H1 (cell line): ENCODE measurements at regions not wholly inside any gene's neighbourhood (a gene's known extent, or its start where the extent isn't known, plus 50 kb on each side); places are given as distances from the start of the nearest gene placed in this dataset.

Experiments used
- CTCF ChIA-PET: fragments of 300-600 bp; sonication (Branson Sonifier 250); formaldehyde crosslinking; loops from one replicate; lab custom pipeline; 2021; ENCODE audit not compliant: partially characterized antibody; lab: Charles Lee
- POLR2A ChIA-PET: fragments of 300-600 bp; sonication (Branson Sonifier 250); formaldehyde crosslinking; loops from one replicate; lab custom pipeline; 2021; ENCODE audit warnings: inconsistent platforms; ENCODE audit not compliant: partially characterized antibody; lab: Charles Lee
- DNase-seq, 2 experiments: peaks; one replicate each; pipeline versions ENCODE4 v3.0.0 to v3.0.0-alpha.2; 2010 to 2022; ENCODE audit warnings: low spot score in 2 of 2, low read depth in 1 of 2, mixed read lengths in 1 of 2
- FAIRE-seq: peaks from 2 replicates; lab custom pipeline; 2011; peaks lifted over from hg19 to GRCh38; lab: Jason Lieb, UNC
- H2AFZ ChIP-seq: 2 replicates; pipeline ENCODE4 v1.8.1; 2012; ENCODE audit warnings: low read length, inconsistent platforms
- H2AK5ac ChIP-seq: 2 replicates; pipeline ENCODE4 v1.6.1; 2013; ENCODE audit warnings: low read depth, low read length
- H2BK120ac ChIP-seq: replicated peaks from 2 replicates; pipeline ENCODE3; 2013; ENCODE audit warnings: low read depth, low read length, inconsistent platforms
- H2BK12ac ChIP-seq: 2 replicates; pipeline ENCODE4 v1.6.1; 2013; ENCODE audit warnings: low read depth, low read length
- H2BK15ac ChIP-seq: 2 replicates; pipeline ENCODE4 v1.6.1; 2013; ENCODE audit warnings: low read length
- H2BK20ac ChIP-seq: 2 replicates; pipeline ENCODE4 v1.6.1; 2013; ENCODE audit warnings: low read length
- H2BK5ac ChIP-seq: 2 replicates; pipeline ENCODE4 v1.6.1; 2013; ENCODE audit warnings: low read depth, low read length
- H3K14ac ChIP-seq: 2 replicates; pipeline ENCODE4 v1.6.1; 2013; ENCODE audit warnings: inconsistent platforms; ENCODE audit not compliant: insufficient read length
- H3K18ac ChIP-seq: 2 replicates; pipeline ENCODE4 v1.6.1; 2013; ENCODE audit warnings: low read length; ENCODE audit errors: extremely low read depth
- H3K23ac ChIP-seq: 2 replicates; pipeline ENCODE4 v1.6.1; 2013; ENCODE audit warnings: inconsistent platforms; ENCODE audit not compliant: insufficient read length
- H3K23me2 ChIP-seq: 2 replicates; pipeline ENCODE4 v1.6.1; 2013; ENCODE audit warnings: low read depth, low read length
- H3K27ac ChIP-seq: 2 replicates; pipeline ENCODE4 v1.6.1; 2011; ENCODE audit warnings: low read depth, low read length, inconsistent platforms
- H3K27me3 ChIP-seq, 4 experiments: replicated peaks in 1 of 4; 1 replicate in 1 of 4; 2 replicates in 3 of 4; pipeline versions ENCODE4 v1.6.1 to v1.8.1; 2011 to 2013; ENCODE audit warnings: low read length in 3 of 4, mild to moderate bottlenecking in 3 of 4, inconsistent platforms in 2 of 4, mixed read lengths in 2 of 4, moderate library complexity in 1 of 4; ENCODE audit not compliant: control insufficient read depth in 3 of 4, insufficient read depth in 3 of 4; ENCODE audit errors: extremely low read depth in 1 of 4
- H3K36me3 ChIP-seq, 4 experiments: 2 replicates each; pipeline versions ENCODE4 v1.6.1 to v1.8.1; 2011 to 2013; ENCODE audit warnings: mild to moderate bottlenecking in 4 of 4, low read length in 3 of 4, moderate library complexity in 2 of 4, control low read depth in 1 of 4, inconsistent platforms in 1 of 4; ENCODE audit not compliant: insufficient read depth in 4 of 4, control insufficient read depth in 2 of 4
- H3K4ac ChIP-seq: replicated peaks from 2 replicates; pipeline ENCODE3; 2013; ENCODE audit warnings: low read length, low read depth, mixed read lengths, inconsistent platforms; ENCODE audit not compliant: insufficient read length
- H3K4me1 ChIP-seq, 4 experiments: replicated peaks in 1 of 4; 1 replicate in 1 of 4; 2 replicates in 3 of 4; pipeline versions ENCODE4 v1.6.1 to v1.8.1; 2011 to 2013; ENCODE audit warnings: low read length in 3 of 4, inconsistent platforms in 2 of 4, mixed read lengths in 1 of 4; ENCODE audit not compliant: insufficient read depth in 4 of 4, control insufficient read depth in 3 of 4
- H3K4me2 ChIP-seq, 2 experiments: 2 replicates each; pipeline versions ENCODE4 v1.6.1 to v1.8.1; 2011 to 2013; ENCODE audit warnings: low read depth in 2 of 2, low read length in 2 of 2, control low read depth in 1 of 2, inconsistent platforms in 1 of 2, mild to moderate bottlenecking in 1 of 2; ENCODE audit not compliant: insufficient read depth in 1 of 2
- H3K4me3 ChIP-seq, 4 experiments: fragments of 200-600, 300-600 bp in 1 of 4; sonication (generic), shearing (Covaris generic), sonication (Bioruptor Twin) in 1 of 4; 2 replicates each; pipeline versions ENCODE4 v1.5.1 to v1.8.1; 2011 to 2016; ENCODE audit warnings: low read length in 4 of 4, low read depth in 3 of 4, control low read depth in 2 of 4, inconsistent platforms in 2 of 4, mild to moderate bottlenecking in 2 of 4, mixed read lengths in 1 of 4, moderate library complexity in 1 of 4; ENCODE audit not compliant: insufficient read depth in 2 of 4; ENCODE audit errors: extremely low read depth in 1 of 4
- H3K56ac ChIP-seq: replicated peaks from 2 replicates; pipeline ENCODE3; 2013; ENCODE audit warnings: low read depth, mild to moderate bottlenecking, mixed read lengths, low read length, inconsistent platforms; ENCODE audit not compliant: insufficient read length
- H3K79me1 ChIP-seq: 2 replicates; pipeline ENCODE4 v1.6.1; 2013; ENCODE audit warnings: low read depth, low read length, control low read depth
- H3K79me2 ChIP-seq, 2 experiments: 2 replicates each; pipeline versions ENCODE4 v1.6.1 to v1.8.1; 2012 to 2013; ENCODE audit warnings: low read length in 2 of 2, mild to moderate bottlenecking in 2 of 2, inconsistent platforms in 1 of 2; ENCODE audit not compliant: insufficient read depth in 2 of 2, control insufficient read depth in 1 of 2
- H3K9ac ChIP-seq, 4 experiments: replicated peaks in 1 of 4; 1 replicate in 1 of 4; 2 replicates in 3 of 4; pipeline versions ENCODE4 v1.6.1 to v1.8.1; 2011 to 2013; ENCODE audit warnings: low read depth in 3 of 4, low read length in 3 of 4, control low read depth in 2 of 4, mild to moderate bottlenecking in 2 of 4, moderate library complexity in 2 of 4, inconsistent platforms in 1 of 4; ENCODE audit errors: extremely low read depth in 1 of 4
- H3K9me3 ChIP-seq, 2 experiments: 2 replicates each; pipeline versions ENCODE4 v1.6.1 to v1.8.1; 2012 to 2013; ENCODE audit warnings: mild to moderate bottlenecking in 2 of 2, moderate library complexity in 2 of 2, control low read depth in 1 of 2, inconsistent platforms in 1 of 2, low read depth in 1 of 2, low read length in 1 of 2, mixed read lengths in 1 of 2; ENCODE audit not compliant: insufficient read depth in 2 of 2
- H4K20me1 ChIP-seq, 2 experiments: replicated peaks in 1 of 2; 2 replicates each; pipeline versions ENCODE3 to v1.8.1; 2011 to 2013; ENCODE audit warnings: inconsistent platforms in 2 of 2, low read length in 2 of 2, mild to moderate bottlenecking in 1 of 2; ENCODE audit not compliant: insufficient read depth in 2 of 2, control insufficient read depth in 1 of 2
- H4K5ac ChIP-seq: 2 replicates; pipeline ENCODE4 v1.6.1; 2013; ENCODE audit warnings: low read length, low read depth, mixed read lengths, inconsistent platforms; ENCODE audit not compliant: insufficient read length
- H4K8ac ChIP-seq: 2 replicates; pipeline ENCODE4 v1.8.0; 2013; ENCODE audit warnings: mild to moderate bottlenecking, moderate library complexity, low read length, inconsistent platforms; ENCODE audit not compliant: insufficient read depth; ENCODE audit errors: extremely low read depth
- H4K91ac ChIP-seq: replicated peaks from 2 replicates; pipeline ENCODE3; 2013; ENCODE audit warnings: low read length, mixed read lengths, inconsistent platforms; ENCODE audit not compliant: insufficient read length
- ATF3 ChIP-seq: IDR thresholded peaks from 2 replicates; pipeline ENCODE4 v1.6.1; 2011; ENCODE audit warnings: low read depth, mild to moderate bottlenecking, low read length; ENCODE audit not compliant: insufficient read depth
- CBX5 ChIP-seq: fragments of 300-800, 300-1000 bp; sonication (generic); IDR thresholded peaks from 2 replicates; pipeline ENCODE4 v1.7.1; 2016; ENCODE audit warnings: antibody characterized with exemption, low read length, low read depth
- CTBP2 ChIP-seq: IDR thresholded peaks from 2 replicates; pipeline ENCODE4 v1.7.0; 2011; ENCODE audit warnings: borderline replicate concordance, mild to moderate bottlenecking, moderate library complexity, mixed read lengths, low read length; ENCODE audit not compliant: insufficient read depth, insufficient read length
- GTF2F1 ChIP-seq: IDR thresholded peaks from 2 replicates; pipeline ENCODE4 v1.6.1; 2012; ENCODE audit warnings: low read depth, low read length, improper control_type of control experiment, borderline replicate concordance
- JUN ChIP-seq: IDR thresholded peaks from 2 replicates; pipeline ENCODE4 v1.6.1; 2011; ENCODE audit warnings: low read depth, mild to moderate bottlenecking, improper control_type of control experiment, low read length
- RAD21 ChIP-seq, 2 experiments: IDR thresholded peaks in 1 of 2; conservative IDR thresholded peaks in 1 of 2; 2 replicates each; pipeline ENCODE4 v1.6.1; 2011; ENCODE audit warnings: low read depth in 2 of 2, low read length in 2 of 2, improper control_type of control experiment in 1 of 2, inconsistent platforms in 1 of 2, mild to moderate bottlenecking in 1 of 2, moderate library complexity in 1 of 2
- RNF2 ChIP-seq: fragments of 200-900, 300-1000 bp; sonication (generic); IDR thresholded peaks from 2 replicates; pipeline ENCODE4 v1.7.1; 2016; ENCODE audit warnings: borderline replicate concordance, low read depth, mild to moderate bottlenecking, antibody characterized with exemption, low read length; ENCODE audit not compliant: poor library complexity, severe bottlenecking; ENCODE audit errors: missing control alignments
- TBP ChIP-seq: IDR thresholded peaks from 2 replicates; pipeline ENCODE4 v1.6.1; 2011; ENCODE audit warnings: low read depth, low read length, improper control_type of control experiment
- TCF12 ChIP-seq: IDR thresholded peaks from 2 replicates; pipeline ENCODE4 v1.6.1; 2011; ENCODE audit warnings: low read depth, mild to moderate bottlenecking, low read length
- USF2 ChIP-seq: IDR thresholded peaks from 2 replicates; pipeline ENCODE4 v1.6.1; 2011; ENCODE audit warnings: low read length, improper control_type of control experiment
- WGBS, 2 experiments: shearing (Covaris generic) in 1 of 2; methylation state at CpG; one replicate each; pipeline versions ENCODE4 v1.1.6 to v1.1.7; 2013 to 2015; ENCODE audit warnings: low lambda C conversion rate in 2 of 2, mixed read lengths in 2 of 2, inconsistent platforms in 1 of 2, low coverage in 1 of 2, missing lambda C conversion rate in 1 of 2; ENCODE audit not compliant: insufficient replicate concordance in 2 of 2, insufficient coverage in 1 of 2, insufficient read length in 1 of 2; ENCODE audit errors: extremely low coverage in 1 of 2, missing lambda C conversion rate in 1 of 2; 5-methylcytosine and 5-hydroxymethylcytosine counted together
- TF ChIP-seq, protein P1 (sequence below): IDR thresholded peaks from 2 replicates; pipeline ENCODE4 v1.6.1; 2012; ENCODE audit warnings: inconsistent platforms

DNA sequence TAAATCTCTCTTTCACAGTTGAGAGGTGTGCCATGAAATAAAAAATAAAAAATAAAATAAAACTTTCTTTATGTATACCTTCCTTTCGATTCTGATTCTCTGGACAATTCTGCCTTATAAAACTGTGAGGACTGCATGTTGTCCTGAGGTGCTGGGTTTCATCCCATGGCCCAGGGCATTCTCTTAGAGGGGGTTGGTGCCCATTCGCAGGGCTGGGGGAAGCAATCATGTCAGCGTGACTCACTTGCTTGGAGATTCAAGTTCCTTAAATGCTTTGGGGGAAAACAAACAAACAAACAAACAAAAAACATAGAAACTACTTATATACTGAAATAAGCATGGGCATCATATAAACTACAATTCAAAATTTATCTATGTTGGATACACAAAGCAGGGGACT is 122.0 kb upstream of the ST6GAL2 start:
- FAIRE-seq (no peak), DNase-seq (no peak)
- H2BK20ac ChIP-seq, result no peak overlapping the region
- H3K9ac ChIP-seq, result no peak overlapping the region
- 64% methylated on average over 3 of the region's 3 CpGs; no CpG with 5 or more reads in 1 of the 2 experiments for WGBS, 2 experiments
- no peak overlapping the region for H3K4me3 ChIP-seq
- no peaks in the 10 kb centered on the region for H3K23me2 ChIP-seq
- H2AFZ ChIP-seq, result no peak overlapping the region
- no peak overlapping the region for H3K56ac ChIP-seq
- H4K8ac ChIP-seq, result no peak overlapping the region
- no peak overlapping the region for H3K18ac ChIP-seq
- H4K20me1 ChIP-seq, result no peaks in the 10 kb centered on the region
- no peaks in the 10 kb centered on the region for H3K79me1 ChIP-seq
- ChIA-PET POLR2A (no interaction called here), CTCF (no interaction called here)
- no peaks in the 10 kb centered on the region for H3K4me1 ChIP-seq
- no peaks in the 10 kb centered on the region for H3K79me2 ChIP-seq
- H3K27me3 ChIP-seq, result no peaks in the 10 kb centered on the region
- H4K91ac ChIP-seq, result no peak overlapping the region
- no peak overlapping the region for H2BK5ac ChIP-seq
- H2BK15ac ChIP-seq, result no peak overlapping the region
- H2BK12ac ChIP-seq, result no peak overlapping the region
- no peaks in the 10 kb centered on the region for H3K9me3 ChIP-seq
- no peak overlapping the region for H2BK120ac ChIP-seq
- no peaks in the 10 kb centered on the region for H3K36me3 ChIP-seq
- no peak overlapping the region for H3K23ac ChIP-seq
- no peak overlapping the region for H2AK5ac ChIP-seq
- H3K4me2 ChIP-seq, result no peak overlapping the region
- no peak overlapping the region for H4K5ac ChIP-seq
- no peak overlapping the region for H3K14ac ChIP-seq
- H3K27ac ChIP-seq, result no peak overlapping the region
- no peak overlapping the region for H3K4ac ChIP-seq
- TF ChIP-seq RNF2, result no peak
- no peak for TF ChIP-seq RAD21 (IDR thresholded peaks at IDR 0.05 in 1 of 2, conservative IDR thresholded peaks at IDR 0.05 in 1 of 2; ENCODE audit: low read depth in 2 of 2, low read length in 2 of 2)
- TF ChIP-seq TCF12, result no peak
- no peak for TF ChIP-seq GTF2F1
- no peak for TF ChIP-seq CBX5
- no peak for TF ChIP-seq USF2
- TF ChIP-seq CTBP2, result no peak
- no peak for TF ChIP-seq TBP
- no peak for TF ChIP-seq ATF3
- no peak for TF ChIP-seq JUN
- TF ChIP-seq, protein P1, sequence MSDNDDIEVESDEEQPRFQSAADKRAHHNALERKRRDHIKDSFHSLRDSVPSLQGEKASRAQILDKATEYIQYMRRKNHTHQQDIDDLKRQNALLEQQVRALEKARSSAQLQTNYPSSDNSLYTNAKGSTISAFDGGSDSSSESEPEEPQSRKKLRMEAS, result no peak
